GM18507 (cell line): ENCODE measurements at regions not wholly inside any gene's neighbourhood (a gene's known extent, or its start where the extent isn't known, plus 50 kb on each side); places are given as distances from the start of the nearest gene placed in this dataset.

Experiments
- DNase-seq: peaks from one replicate; pipeline ENCODE4 v3.0.0; 2011; ENCODE audit warnings: low read depth; ENCODE audit not compliant: insufficient read length; ENCODE audit errors: extremely low spot score
- FAIRE-seq: peaks from 2 replicates; lab custom pipeline; 2011; peaks lifted over from hg19 to GRCh38; lab: Jason Lieb, UNC

DNA sequence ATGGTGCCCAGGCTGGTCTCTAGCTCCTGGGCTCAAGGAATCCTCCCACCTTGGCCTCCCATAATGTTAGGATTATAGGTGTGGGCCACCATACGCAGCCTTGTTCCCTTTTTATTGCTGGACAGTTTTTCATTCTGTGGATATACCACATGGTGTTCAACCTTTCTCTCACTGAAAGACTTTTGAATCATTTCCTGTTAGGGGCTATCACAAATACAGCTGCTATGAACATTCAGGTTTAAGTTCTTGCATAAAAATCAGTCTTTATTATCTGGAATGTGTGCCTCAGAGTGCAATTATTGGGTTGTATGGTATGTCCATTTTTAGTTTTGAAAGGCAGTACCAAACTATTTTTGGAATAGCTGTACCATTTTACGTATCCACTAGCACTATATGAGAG is 647.2 kb downstream of the LIG4 start:
- FAIRE-seq (no peak), DNase-seq (no peak)

DNA sequence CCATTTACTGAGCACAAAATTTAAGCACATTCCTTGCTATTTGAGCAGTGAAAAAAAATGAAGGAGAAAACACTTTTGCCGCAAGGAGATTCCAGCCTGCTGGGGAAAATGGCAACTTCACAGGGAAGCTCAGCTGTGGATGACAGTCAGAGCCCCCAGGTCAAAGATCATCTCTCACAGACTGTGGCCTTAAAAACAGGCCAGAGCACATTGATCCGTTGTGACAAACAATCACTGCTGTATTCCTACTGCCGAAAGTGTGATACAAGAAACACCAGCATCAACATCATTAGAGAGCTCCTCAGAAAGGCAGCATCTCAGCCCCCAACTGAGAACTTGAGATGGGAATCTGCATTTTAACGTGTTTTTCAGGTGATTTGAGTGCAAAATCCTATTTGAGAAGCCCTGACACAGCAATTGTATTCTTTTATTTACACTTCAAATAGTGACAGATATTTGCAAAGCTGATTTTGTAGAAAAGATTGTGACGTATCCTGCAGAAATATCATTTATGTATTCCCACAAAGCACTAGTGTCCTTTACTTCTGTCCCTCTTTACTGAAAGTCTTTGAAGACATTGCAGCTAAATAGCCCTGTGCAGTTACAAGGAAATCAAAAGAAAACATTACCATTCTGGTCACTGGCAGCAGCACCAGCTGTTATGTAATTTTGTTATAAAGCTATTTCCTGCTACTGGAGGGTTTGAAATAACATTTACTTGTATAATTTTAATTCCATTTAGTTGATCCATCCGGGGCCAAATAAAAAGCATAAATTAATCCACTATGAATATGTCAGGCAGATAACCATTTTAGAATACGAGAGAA is 652.0 kb downstream of the LIG4 start:
- FAIRE-seq (no peak), DNase-seq (no peak)

DNA sequence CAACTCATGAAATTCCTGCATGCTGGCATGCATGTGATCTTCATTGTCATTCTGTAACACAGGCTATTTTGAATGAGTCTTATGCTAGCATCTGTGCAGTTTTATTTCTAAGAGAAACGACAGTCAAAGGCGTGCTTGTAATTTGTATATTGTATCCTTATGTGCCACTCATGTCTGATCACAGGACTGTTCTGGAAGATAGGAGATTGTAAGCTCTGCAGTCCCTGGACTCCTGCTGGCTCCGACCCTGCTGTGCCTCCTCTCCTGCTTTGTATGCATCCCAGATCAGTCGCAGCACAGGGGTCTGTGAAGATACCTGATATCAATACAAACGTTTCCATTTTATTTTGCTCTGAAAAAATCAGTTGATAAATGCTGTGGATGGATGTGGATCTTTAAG is 653.1 kb downstream of the LIG4 start:
- no peak for FAIRE-seq
- DNase-seq: no peak

DNA sequence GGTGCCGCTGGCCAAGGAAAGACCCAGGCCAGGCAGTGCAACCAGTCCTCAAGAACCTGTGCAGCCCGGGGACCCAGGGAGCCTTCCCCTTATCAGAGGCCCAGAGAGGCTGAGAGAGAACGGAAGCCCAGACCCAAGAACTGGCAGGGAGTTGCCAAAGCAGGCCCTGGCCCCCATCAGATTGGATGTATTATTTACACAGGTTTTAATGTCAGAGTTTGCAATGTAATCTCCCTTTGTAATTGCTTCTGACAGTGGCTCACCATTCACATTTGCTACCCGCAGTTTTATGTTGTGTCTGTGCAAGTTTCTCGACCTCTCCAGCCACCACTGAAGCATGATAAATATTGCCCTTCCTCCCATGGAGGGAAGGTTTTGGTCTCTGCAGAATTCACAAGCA is 660.9 kb downstream of the LIG4 start:
- FAIRE-seq: no peak
- no peak for DNase-seq

DNA sequence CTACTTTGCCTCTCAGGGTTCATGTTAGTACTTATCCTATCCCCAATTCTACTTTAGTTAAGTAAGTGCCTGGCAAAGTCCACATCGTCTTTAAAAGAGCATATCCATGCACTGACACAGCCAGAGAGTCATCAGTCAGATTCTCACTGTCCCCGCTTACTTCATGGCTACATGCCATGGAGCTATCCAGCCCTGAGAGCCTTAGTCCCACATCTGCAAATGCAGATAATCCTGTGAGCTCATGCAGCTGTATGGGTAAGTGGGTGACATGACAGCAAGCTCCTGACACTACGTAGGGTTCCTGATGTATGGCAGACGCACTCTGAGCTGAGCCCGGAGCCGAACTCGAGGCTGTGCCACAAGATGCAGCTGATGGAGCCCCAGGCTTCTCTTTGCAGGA is 661.5 kb downstream of the LIG4 start:
- no peak for FAIRE-seq

DNA sequence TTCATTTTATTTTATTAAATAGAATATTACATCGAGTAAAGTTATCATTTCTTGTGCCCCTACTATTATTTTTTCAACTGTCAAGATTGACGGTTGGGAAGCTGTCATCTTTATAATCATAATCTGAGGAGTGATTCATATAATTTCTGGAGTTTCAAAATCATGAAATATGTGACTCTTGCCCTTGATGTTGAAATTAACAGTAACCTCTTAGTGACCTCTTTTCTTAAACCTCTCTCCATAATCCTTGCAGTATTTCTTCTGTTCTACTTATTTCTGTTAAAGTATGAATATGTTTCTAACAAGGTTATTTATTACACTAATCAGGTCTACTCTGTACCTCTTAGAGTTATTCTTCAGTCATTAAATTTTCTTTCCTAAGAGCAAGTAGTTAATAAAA is 663.8 kb downstream of the LIG4 start:
- no peak for FAIRE-seq
- DNase-seq: no peak

More for the DNA sequence above, 661.5 kb downstream of the LIG4 start:
- DNase-seq: no peak

DNA sequence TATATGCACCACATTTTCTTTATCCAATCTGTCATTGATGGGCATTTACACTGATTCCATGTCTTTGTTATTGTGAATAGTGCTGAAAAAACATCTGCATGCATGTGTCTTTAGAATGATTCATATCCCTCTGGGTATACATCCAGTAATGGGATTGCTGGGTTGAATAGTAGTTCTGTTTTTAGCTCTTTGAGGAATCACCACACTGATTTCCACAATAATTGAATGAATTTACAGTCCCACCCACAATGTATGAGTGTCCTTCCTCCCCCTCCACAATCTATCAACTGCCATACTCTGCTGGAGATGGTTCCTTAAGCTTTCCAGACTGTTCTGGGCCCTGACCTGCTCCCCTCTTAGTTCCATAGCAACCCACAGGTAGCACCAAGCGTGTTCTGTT is 667.0 kb downstream of the LIG4 start:
- FAIRE-seq (no peak), DNase-seq (no peak)

DNA sequence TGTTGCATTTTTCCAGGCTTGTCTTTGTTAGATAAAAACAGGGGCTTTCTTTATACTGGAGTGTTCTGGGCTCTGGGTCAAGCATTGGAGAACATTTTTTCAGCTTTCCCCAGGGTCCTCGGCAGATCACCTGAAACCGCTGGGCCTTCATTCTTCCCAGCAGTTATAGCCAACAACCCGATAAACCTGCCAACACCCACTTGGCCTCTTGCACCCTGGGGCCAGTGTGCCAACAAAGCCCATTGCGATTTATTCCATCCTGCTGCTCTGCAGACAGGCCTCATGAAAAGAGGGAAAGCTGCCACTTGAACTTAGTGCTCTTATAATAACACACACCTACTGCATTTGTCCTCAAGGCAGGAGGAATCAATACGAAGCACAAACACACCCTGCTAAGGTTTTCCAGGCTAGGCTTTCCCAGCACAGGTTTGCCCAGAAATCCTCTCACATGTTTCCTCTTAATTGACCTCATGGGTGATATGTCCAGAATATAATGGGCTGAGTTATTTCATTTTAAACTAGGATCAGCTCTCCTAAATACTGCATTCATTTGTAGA is 669.3 kb downstream of the LIG4 start:
- no peak for DNase-seq
- FAIRE-seq: no peak

DNA sequence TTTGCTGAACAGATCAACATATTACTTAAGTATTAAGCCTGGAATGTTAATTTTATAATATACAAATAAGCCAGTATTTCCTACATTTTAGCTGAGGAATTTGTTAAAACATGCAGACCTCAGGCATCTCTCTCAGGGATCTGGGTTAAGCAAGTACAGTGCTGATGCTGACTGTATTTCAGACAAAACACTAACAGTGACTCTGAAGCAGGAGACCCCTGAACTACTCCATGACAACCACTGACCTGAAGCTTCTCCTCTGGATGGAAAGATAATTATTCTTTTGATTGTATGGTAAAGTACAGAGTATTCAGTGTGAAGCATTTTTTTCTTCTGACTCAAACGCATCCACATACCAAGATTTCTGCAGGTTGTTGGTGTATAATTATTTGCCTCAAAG is 680.8 kb downstream of the LIG4 start:
- DNase-seq (no peak), FAIRE-seq (no peak)

DNA sequence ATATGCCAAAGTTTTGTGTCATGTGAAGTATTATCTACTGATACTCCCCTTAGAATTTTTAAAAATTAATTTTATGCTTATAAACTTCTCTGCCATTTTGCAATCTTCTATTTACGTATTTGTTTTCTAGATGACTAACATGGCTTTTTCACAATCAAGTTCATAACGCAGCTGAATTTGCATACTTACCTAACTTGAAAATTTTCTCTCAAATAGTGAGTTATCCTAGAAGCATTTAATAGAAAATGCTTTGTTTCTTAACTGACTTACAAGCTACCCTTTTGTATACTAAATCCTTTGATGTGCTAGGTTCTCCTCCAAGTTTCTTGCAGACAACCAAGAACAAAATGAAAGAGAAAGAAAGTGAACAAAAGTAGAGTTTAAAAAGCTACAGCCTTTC is 683.5 kb downstream of the LIG4 start:
- no peak for DNase-seq
- no peak for FAIRE-seq

DNA sequence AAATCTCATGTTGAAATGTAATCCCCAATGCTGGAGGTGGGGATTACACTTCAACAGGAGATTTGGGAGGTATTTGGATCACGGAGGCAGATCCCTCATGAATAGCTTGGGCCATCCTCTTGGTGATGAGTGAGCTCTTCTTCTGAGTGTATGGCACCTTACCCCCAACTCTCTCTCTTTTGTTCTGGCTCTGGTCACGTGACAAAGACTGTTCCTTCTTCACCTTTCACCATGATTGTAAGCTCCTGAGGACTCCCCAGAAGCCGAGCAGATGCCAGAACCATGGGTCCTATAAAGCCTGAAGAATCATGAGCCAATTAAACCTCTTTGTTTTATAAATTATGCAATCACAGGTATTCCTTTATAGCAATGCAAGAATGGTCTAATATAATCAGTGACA is 684.2 kb downstream of the LIG4 start:
- no peak for DNase-seq
- no peak for FAIRE-seq

DNA sequence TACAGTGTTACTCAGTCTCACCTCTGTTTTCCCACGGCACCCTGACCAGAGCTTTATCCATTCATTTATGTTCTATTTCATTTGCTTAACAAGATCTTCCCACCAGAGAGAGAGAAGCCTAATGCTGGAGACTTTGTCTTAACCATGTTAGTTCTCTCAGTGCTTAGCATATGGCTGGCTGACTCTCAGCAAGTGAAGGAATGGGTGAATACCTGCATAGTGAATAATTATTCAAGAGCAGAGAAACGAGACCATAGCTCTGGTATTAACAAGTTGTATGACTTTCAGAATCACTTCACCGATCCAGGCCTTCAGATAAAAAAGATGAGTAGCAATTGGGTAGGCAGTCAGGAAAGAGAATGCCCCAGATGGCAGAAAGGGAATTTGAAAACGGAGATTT is 686.3 kb downstream of the LIG4 start:
- DNase-seq: no peak
- FAIRE-seq: no peak

DNA sequence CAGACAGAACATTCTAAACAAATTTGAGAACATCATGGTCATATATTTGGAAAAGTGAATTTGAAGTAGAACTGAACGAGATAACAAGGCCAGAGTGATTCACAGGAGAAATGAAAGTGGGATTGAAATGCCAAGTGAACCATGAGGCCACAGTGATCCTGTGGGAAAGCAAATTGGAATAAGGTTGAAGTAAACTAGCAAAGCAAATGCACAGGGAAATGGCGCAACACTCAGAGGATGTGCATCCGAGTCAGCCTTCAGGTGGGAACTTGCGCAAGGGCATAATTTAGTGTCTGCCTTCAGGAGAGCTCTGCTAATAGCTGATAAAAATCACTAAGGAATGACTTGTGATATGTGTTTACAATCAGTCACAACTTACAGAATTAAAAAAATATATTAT is 696.6 kb downstream of the LIG4 start:
- DNase-seq: no peak
- FAIRE-seq: no peak

DNA sequence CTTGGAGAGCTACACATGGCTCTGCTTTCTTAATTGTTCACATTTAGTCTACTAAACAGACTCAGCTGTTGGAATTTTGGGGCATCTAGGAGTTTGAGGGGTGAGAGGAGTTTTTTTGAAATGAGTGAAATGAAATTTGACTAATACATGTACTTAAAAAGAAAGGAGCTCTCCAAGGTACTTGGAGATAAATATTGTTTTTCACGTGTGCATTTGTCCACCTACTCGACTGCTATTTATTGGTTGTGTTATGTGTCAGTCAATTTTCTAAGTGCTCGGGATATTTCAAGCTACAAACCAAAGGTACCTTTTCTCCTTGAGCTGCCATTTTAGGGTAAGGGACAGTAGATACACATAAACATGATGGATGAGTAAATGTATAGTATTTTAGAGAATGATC is 697.0 kb downstream of the LIG4 start:
- DNase-seq (no peak), FAIRE-seq (no peak)

DNA sequence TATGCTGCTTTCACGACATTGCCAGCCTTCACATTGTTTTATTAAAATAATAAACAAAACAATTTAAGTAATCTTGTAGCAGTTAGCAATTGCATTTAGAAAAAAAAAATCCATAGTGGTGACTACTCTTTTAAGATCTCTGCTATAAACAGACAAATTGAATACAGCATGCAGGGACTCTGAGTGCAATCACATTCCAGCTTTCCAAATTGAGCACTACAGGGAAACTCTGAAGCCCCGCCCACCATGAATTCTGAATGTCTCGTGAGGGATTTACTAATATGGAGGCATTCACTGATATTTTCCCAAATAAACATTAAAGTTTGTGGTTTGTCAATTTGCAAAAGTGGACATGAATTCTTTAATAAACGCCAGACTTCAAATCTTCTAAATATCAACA is 698.8 kb downstream of the LIG4 start:
- FAIRE-seq (no peak), DNase-seq (no peak)

DNA sequence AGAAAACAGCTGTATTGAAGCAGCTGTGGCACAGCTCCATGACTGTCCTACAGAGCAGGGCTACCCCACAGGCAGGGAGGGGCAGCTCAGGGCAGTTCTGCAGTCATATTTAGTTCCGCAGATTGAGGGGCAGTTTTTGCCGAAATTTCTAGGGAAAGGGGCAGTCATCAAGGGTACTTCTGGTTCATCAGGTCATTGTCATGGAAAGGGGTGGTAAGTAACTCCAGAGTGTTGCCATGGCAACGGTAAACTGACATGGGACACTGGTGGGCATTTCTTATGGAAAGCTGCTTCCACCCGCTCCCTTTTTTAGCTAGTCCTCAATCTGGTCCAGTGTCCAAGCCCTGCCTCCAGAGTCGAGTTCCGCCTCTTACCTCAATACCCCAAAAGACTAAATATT is 702.8 kb downstream of the LIG4 start:
- FAIRE-seq (no peak), DNase-seq (no peak)

DNA sequence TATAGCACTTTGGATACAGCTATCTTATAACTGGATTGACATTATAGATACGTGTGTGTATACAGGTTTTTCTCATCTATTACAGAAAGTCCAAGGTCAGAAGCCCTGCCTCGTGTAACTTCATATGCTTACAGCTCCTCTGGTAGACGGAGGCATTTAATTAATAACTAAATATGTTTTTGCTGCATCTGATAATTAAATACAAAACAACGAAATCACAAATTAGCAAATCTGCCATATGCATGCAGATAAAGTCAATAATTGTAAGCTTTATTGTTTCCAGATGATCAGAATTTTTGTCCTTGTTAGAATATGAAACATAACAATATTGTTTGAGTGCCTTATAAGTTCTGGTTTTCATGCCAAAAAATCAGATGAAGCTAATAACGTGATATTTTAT is 717.7 kb downstream of the LIG4 start:
- DNase-seq: no peak
- FAIRE-seq: no peak

DNA sequence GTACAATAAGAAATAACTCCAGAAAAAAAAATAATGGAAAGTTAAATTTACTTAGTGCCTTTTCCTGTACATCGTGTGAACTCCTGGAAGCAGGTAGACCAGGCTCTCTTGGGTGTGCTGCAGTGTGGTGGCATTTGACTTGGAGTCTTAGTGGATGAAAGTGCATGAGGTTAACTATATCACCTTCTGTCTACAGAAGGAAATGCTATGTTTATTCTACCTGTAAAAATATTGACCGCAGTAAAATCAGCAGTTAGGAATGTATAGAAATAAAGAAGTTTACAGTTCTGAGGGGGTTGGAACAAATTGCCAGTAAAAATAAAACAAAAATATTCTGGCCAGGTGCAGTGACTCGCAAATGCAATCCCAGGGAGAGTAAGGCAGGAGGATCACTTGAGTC is 722.1 kb downstream of the LIG4 start:
- DNase-seq (no peak), FAIRE-seq (no peak)

DNA sequence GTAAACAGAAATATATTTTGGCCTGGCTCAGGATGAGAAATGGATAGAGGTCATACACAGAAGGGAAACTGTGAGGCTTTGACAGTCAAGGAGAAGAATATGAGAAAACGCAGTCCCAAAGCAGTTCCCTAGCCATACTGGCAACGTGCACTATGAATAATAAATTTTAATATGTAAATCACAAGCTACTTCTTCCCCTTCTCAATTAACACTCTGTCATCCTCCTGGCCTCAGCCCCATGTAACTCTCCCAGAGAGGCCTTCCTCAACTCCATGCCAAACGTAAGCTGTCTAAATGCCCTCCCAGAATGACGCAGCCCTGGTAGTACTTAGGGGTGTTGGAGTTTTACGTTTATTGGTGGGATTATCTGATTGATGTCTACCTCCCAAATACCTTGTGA is 732.6 kb downstream of the LIG4 start:
- no peak for DNase-seq
- FAIRE-seq: no peak

DNA sequence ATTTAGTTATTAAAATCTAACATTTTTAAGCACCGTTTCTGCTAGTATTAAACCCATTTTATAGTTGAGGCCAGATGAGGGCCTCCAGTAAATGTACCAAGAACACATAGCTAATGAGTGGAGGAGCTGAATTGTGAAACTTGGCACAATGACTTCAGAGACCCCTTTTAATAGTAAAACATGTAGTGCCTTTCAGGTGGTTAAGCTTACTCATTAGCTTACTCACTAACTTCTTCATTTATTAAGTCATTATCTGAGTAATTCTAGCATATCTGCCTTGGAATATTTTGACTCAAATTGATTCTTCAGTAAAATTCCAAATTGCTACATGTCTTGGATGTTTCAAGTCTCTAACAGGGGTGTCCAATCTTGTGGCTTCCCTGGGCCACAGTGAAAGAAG is 735.2 kb downstream of the LIG4 start:
- DNase-seq: no peak
- FAIRE-seq: no peak

DNA sequence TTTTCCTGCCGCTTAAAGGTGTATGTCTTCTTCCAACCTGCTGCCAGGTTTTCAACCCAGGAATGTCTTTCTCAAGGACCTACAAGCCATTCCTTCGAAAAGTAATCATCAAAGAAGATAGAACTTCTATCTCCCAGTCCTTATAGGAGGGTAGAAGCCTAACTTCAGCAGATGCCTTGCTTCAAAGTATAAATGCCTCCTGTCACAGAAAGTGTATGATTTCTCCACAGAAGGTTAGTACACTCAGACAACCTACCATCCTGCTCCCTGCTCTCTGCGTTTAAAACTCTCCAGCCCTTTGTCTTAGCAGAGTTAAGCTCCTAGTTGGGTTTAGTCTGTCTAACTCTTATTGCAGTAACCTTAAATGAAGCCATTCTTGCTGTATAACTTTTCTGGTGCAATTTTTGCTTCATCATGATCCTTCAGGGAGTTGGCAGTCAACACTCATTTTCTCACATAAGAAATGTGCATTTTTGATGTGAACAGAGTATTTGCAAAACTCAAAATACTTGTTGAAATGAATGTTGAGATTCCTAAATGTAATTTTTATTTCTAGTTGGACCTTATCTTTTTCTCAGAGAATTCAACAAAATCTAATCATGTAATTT is 737.5 kb downstream of the LIG4 start:
- FAIRE-seq: no peak
- DNase-seq: no peak
